ENCODE measurements at regions not wholly inside any gene's neighbourhood (a gene's known extent, or its start where the extent isn't known, plus 50 kb on each side); places are given as distances from the start of the nearest gene placed in this dataset.

- no peak for TF ChIP-seq POLR2AphosphoS5 (IDR thresholded peaks at IDR 0.05; ENCODE audit: low read depth, low read length)
- no peak for TF ChIP-seq SIN3A (IDR thresholded peaks at IDR 0.05; ENCODE audit: borderline replicate concordance, insufficient read depth, low read length)
- no peak for TF ChIP-seq TAF1 (IDR thresholded peaks at IDR 0.05; ENCODE audit: borderline replicate concordance, insufficient read depth, low read length)
- TF ChIP-seq FOXP2 (optimal IDR thresholded peaks at IDR 0.05; ENCODE audit: borderline replicate concordance, extremely low read depth, extremely low read length, insufficient read depth), result no peak
- no peak for TF ChIP-seq REST (IDR thresholded peaks at IDR 0.05; ENCODE audit: insufficient read depth in 1 of 2, low read depth in 2 of 2, low read length in 2 of 2)
Measured at GRCh38 chr13:22235950-22236290, 565.0 kb downstream of the FGF9 start.

DNA sequence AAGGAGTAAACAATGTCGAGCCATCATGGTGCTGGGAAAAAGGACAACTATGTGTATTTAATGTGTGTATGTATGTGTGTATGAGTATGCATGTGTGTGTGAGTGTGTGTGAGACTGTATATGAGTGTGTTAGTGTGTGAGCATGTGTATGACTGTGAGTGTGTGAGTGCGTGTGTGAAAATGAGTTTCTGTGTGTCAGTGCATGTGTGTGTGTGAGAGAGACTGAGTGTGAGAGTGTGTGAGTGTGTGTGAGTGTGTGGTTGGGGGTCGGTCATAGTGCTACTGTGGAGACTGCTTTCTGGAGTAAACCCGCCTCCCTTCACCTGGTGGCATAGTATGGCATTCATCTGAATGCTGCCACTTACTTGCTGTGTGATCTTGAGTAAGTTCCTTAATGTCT lies 567.4 kb downstream of the FGF9 start:
- TF ChIP-seq TAF1 (IDR thresholded peaks at IDR 0.05; ENCODE audit: borderline replicate concordance, insufficient read depth, low read length) (no peak), POLR2AphosphoS5 (IDR thresholded peaks at IDR 0.05; ENCODE audit: low read depth, low read length) (no peak), FOXP2 (optimal IDR thresholded peaks at IDR 0.05; ENCODE audit: borderline replicate concordance, extremely low read depth, extremely low read length, insufficient read depth) (no peak), REST (IDR thresholded peaks at IDR 0.05; ENCODE audit: insufficient read depth in 1 of 2, low read depth in 2 of 2, low read length in 2 of 2) (no peak), SIN3A (IDR thresholded peaks at IDR 0.05; ENCODE audit: borderline replicate concordance, insufficient read depth, low read length) (no peak)

DNA sequence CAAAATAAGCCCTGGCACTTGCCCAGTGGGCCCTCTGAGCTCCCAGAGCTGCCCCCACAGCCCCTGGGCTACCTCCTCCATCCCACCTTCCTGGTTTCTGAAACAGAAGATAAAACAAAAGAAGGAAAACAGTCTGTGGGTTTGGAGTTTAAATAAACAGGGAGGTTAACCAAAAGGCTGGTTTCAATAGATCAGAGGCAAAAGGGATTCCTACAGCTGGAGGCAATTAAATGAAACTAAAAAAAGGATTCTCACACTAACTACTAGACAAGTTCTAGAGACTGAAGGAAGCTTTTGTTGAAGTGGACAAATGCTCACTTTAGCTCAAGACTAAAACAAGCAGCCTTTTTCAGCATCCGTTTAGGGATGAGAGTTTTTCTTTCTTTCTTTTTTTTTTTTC lies 569.8 kb downstream of the FGF9 start:
- TF ChIP-seq FOXP2 (optimal IDR thresholded peaks at IDR 0.05; ENCODE audit: borderline replicate concordance, extremely low read depth, extremely low read length, insufficient read depth) (no peak), SIN3A (IDR thresholded peaks at IDR 0.05; ENCODE audit: borderline replicate concordance, insufficient read depth, low read length) (no peak), REST (IDR thresholded peaks at IDR 0.05; ENCODE audit: insufficient read depth in 1 of 2, low read depth in 2 of 2, low read length in 2 of 2) (no peak), TAF1 (IDR thresholded peaks at IDR 0.05; ENCODE audit: borderline replicate concordance, insufficient read depth, low read length) (no peak), POLR2AphosphoS5 (IDR thresholded peaks at IDR 0.05; ENCODE audit: low read depth, low read length) (no peak)

GRCh38 chr13:22243469-22244163 lies 572.7 kb downstream of the FGF9 start:
- TF ChIP-seq FOXP2 (optimal IDR thresholded peaks at IDR 0.05; ENCODE audit: borderline replicate concordance, extremely low read depth, extremely low read length, insufficient read depth) (no peak), REST (IDR thresholded peaks at IDR 0.05; ENCODE audit: insufficient read depth in 1 of 2, low read depth in 2 of 2, low read length in 2 of 2) (no peak), SIN3A (IDR thresholded peaks at IDR 0.05; ENCODE audit: borderline replicate concordance, insufficient read depth, low read length) (no peak), TAF1 (IDR thresholded peaks at IDR 0.05; ENCODE audit: borderline replicate concordance, insufficient read depth, low read length) (no peak), POLR2AphosphoS5 (IDR thresholded peaks at IDR 0.05; ENCODE audit: low read depth, low read length) (no peak)
